CD14-positive monocyte (primary cell): ENCODE measurements at regions not wholly inside any gene's neighbourhood (a gene's known extent, or its start where the extent isn't known, plus 50 kb on each side); places are given as distances from the start of the nearest gene placed in this dataset.

Source experiments
- DNase-seq, 3 donors: peaks; one replicate each; pipeline ENCODE4 v3.0.0-alpha.2; 2011 to 2022
- H2AFZ ChIP-seq: 2 replicates; pipeline ENCODE4 v1.6.0; 2012; ENCODE audit warnings: mild to moderate bottlenecking, low read depth, low read length, inconsistent platforms; ENCODE audit not compliant: insufficient read depth, poor library complexity, severe bottlenecking
- H3K27ac ChIP-seq, 2 donors: 1 replicate in 1 of 2; 2 replicates in 1 of 2; pipeline ENCODE4 v1.5.1; 2012 to 2013; ENCODE audit warnings: low read length in 2 of 2, control low read depth in 1 of 2, inconsistent platforms in 1 of 2, low read depth in 1 of 2, mild to moderate bottlenecking in 1 of 2
- H3K27me3 ChIP-seq, 2 donors: one replicate each; pipeline versions ENCODE4 v1.6.0 to v1.6.1; 2011 to 2013; ENCODE audit warnings: low read length in 2 of 2; ENCODE audit not compliant: control insufficient read depth in 2 of 2, insufficient read depth in 2 of 2
- H3K36me3 ChIP-seq, 2 donors: replicated peaks in 1 of 2; 1 replicate in 1 of 2; 2 replicates in 1 of 2; pipeline versions ENCODE4 v1.5.1 to v1.6.1; 2012 to 2013; ENCODE audit warnings: low read length in 2 of 2, control low read depth in 1 of 2, inconsistent platforms in 1 of 2, mild to moderate bottlenecking in 1 of 2; ENCODE audit not compliant: insufficient read depth in 2 of 2, control insufficient read depth in 1 of 2
- H3K4me1 ChIP-seq, 2 donors: 1 replicate in 1 of 2; 2 replicates in 1 of 2; pipeline versions ENCODE4 v1.5.1 to v1.6.1; 2012 to 2013; ENCODE audit warnings: low read length in 2 of 2, control low read depth in 1 of 2, inconsistent platforms in 1 of 2, mild to moderate bottlenecking in 1 of 2, moderate library complexity in 1 of 2; ENCODE audit not compliant: insufficient read depth in 2 of 2, control insufficient read depth in 1 of 2
- H3K4me2 ChIP-seq: replicated peaks from 2 replicates; pipeline ENCODE3; 2012; ENCODE audit warnings: low read length, moderate library complexity, mild to moderate bottlenecking; ENCODE audit not compliant: poor library complexity, severe bottlenecking; ENCODE audit errors: extremely low read depth
- H3K4me3 ChIP-seq, 3 experiments: fragments of 200-600 bp in 1 of 3; sonication (generic) in 1 of 3; replicated peaks in 1 of 3; 1 replicate in 2 of 3; 2 replicates in 1 of 3; pipeline ENCODE4 v1.5.1; 2011 to 2013; ENCODE audit warnings: low read length in 3 of 3, mild to moderate bottlenecking in 3 of 3, control low read depth in 2 of 3, low read depth in 2 of 3, inconsistent platforms in 1 of 3, moderate library complexity in 1 of 3
- H3K79me2 ChIP-seq: 2 replicates; pipeline ENCODE4 v1.6.0; 2012; ENCODE audit warnings: mild to moderate bottlenecking, control low read depth, inconsistent platforms, low read length, moderate library complexity; ENCODE audit not compliant: insufficient read depth
- H3K9ac ChIP-seq: 2 replicates; pipeline ENCODE4 v1.6.0; 2017; ENCODE audit warnings: low read length, mild to moderate bottlenecking; ENCODE audit not compliant: insufficient read depth, poor library complexity, severe bottlenecking
- H3K9me3 ChIP-seq, 2 donors: replicated peaks in 1 of 2; 1 replicate in 1 of 2; 2 replicates in 1 of 2; pipeline versions ENCODE4 v1.5.1 to v1.6.1; 2012 to 2013; ENCODE audit warnings: low read length in 2 of 2, control low read depth in 1 of 2; ENCODE audit not compliant: control insufficient read depth in 1 of 2, insufficient read depth in 1 of 2
- H4K20me1 ChIP-seq: 2 replicates; pipeline ENCODE4 v1.6.0; 2012; ENCODE audit warnings: mild to moderate bottlenecking, low read length, control low read depth, moderate library complexity; ENCODE audit not compliant: insufficient read depth
- H3K27ac Mint-ChIP-seq, 7 donors: one replicate each; pipeline ENCODE4 v1.8.0; 2020; ENCODE audit warnings: mild to moderate bottlenecking in 7 of 7, mixed read lengths in 7 of 7, moderate library complexity in 6 of 7, inconsistent platforms in 2 of 7
- H3K27me3 Mint-ChIP-seq, 3 donors: one replicate each; pipeline ENCODE4 v1.8.0; 2021 to 2022; ENCODE audit warnings: low read depth in 3 of 3, mild to moderate bottlenecking in 3 of 3, mixed read lengths in 3 of 3, moderate library complexity in 3 of 3, inconsistent platforms in 1 of 3
- H3K36me3 Mint-ChIP-seq, 2 donors: one replicate each; pipeline ENCODE4 v1.8.0; 2020; ENCODE audit warnings: mixed read lengths in 2 of 2, inconsistent platforms in 1 of 2, mild to moderate bottlenecking in 1 of 2
- H3K4me1 Mint-ChIP-seq: one replicate; pipeline ENCODE4 v1.8.0; 2020; ENCODE audit warnings: mild to moderate bottlenecking, mixed read lengths
- H3K4me3 Mint-ChIP-seq, 2 donors: one replicate each; pipeline ENCODE4 v1.8.0; 2020; ENCODE audit warnings: mild to moderate bottlenecking in 2 of 2, mixed read lengths in 2 of 2, moderate library complexity in 1 of 2
- H3K9me3 Mint-ChIP-seq, 7 donors: one replicate each; pipeline ENCODE4 v1.8.0; 2020 to 2022; ENCODE audit warnings: mixed read lengths in 7 of 7, mild to moderate bottlenecking in 6 of 7, moderate library complexity in 6 of 7, inconsistent platforms in 2 of 7
- CTCF ChIP-seq: fragments of 200-600 bp; IDR thresholded peaks from one replicate; pipeline ENCODE4 v1.8.0; 2022; ENCODE audit warnings: antibody characterized with exemption, mild to moderate bottlenecking
- WGBS: methylation state at CpG from one replicate; pipeline ENCODE4 v1.1.5; 2013; ENCODE audit warnings: missing lambda C conversion rate; ENCODE audit not compliant: insufficient coverage; 5-methylcytosine and 5-hydroxymethylcytosine counted together
- intact Hi-C, 2 donors: fragments of 100-400 bp; cut with micrococcal nuclease; formaldehyde crosslinking; loops; one replicate each; pipeline versions ENCODE4 v1.15.0 to v1.15.1; 2023

DNA sequence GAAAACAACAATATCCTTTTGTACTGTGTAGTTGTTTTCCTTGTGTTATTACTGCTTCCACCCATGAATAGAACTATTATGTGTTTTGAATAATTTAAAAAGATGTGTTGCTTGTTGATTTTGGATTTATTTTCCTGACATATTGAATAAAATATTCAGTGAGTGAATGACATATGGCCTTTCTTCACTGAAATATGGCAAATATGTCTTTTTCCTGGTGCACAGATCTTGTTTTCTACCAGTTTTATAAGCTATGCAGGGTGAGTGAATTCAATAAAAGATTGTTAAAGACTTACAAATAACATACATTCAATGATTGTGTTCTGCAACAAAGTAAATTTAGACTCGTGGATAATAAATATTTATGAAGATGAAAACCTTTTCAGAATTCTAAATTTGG, 1216.3 kb upstream of the ADGRL3 start:
- Mint-ChIP-seq H3K4me3 (no peak overlapping the region), H3K4me1 (no peaks in the 10 kb centered on the region), H3K9me3 (peaks cover 0 to 5% (median 0%) of the 10 kb centered on the region in 7 donors), H3K27me3 (no peaks in the 10 kb centered on the region), H3K36me3 (no peaks in the 10 kb centered on the region), H3K27ac (no peak overlapping the region)
- H3K9me3 ChIP-seq, result no peaks in the 10 kb centered on the region
- H3K27me3 ChIP-seq, result no peaks in the 10 kb centered on the region
- H3K4me3 ChIP-seq, result no peak overlapping the region
- no peak overlapping the region for H3K9ac ChIP-seq
- DNase-seq, result no peak
- H3K27ac ChIP-seq, result no peak overlapping the region
- H3K4me2 ChIP-seq, result no peak overlapping the region
- WGBS, result no CpG with 5 or more reads among the region's 1 CpG
- TF ChIP-seq CTCF, result no peak
- no peaks in the 10 kb centered on the region for H3K4me1 ChIP-seq
- no peak overlapping the region for H2AFZ ChIP-seq
- no peaks in the 10 kb centered on the region for H3K36me3 ChIP-seq
- no peaks in the 10 kb centered on the region for H3K79me2 ChIP-seq
- H4K20me1 ChIP-seq, result no peaks in the 10 kb centered on the region
- intact Hi-C loops, result no loop called here

DNA sequence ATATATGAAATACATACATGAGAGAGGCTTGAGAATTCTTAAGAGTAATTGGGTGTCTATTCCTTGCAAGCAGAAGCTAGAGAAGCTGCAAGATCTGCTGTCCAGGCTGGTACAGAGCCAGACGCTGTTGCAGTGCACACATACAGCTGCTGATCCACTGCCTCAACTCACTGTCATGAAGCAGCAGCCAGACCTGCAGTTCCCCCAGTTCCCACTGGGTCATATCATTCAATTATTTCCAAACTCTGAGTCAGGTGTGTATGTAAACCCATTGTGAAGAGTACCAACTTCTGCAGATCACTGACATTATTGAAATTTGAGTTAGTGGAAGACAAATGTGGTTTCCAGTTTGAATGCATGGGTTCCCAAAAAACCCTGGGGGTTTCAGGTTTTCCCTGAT, 1212.8 kb upstream of the ADGRL3 start:
- H3K9me3 Mint-ChIP-seq, result peaks cover 0 to 3% (median 0%) of the 10 kb centered on the region in 7 donors
- no peaks in the 10 kb centered on the region for H3K4me1 Mint-ChIP-seq
- intact Hi-C loops, result no loop called here
- Histone ChIP-seq H3K4me3 (no peak overlapping the region), H3K4me2 (no peak overlapping the region), H3K9me3 (no peaks in the 10 kb centered on the region), H3K36me3 (no peaks in the 10 kb centered on the region), H3K79me2 (no peaks in the 10 kb centered on the region), H3K27ac (no peak overlapping the region), H3K9ac (no peak overlapping the region), H3K27me3 (no peaks in the 10 kb centered on the region), H3K4me1 (no peaks in the 10 kb centered on the region), H2AFZ (no peak overlapping the region), H4K20me1 (no peaks in the 10 kb centered on the region)
- TF ChIP-seq CTCF, result no peak
- WGBS, result 100% methylated on average over 1 of the region's 1 CpG
- no peaks in the 10 kb centered on the region for H3K36me3 Mint-ChIP-seq
- H3K27ac Mint-ChIP-seq, result no peak overlapping the region
- DNase-seq, result no peak
- H3K27me3 Mint-ChIP-seq, result no peaks in the 10 kb centered on the region
- no peak overlapping the region for H3K4me3 Mint-ChIP-seq
